Activated B cell treated with CpG ODN at 0.5 μM for 24 hours (primary cell): ENCODE measurements at regions not wholly inside any gene's neighbourhood (a gene's known extent, or its start where the extent isn't known, plus 50 kb on each side); places are given as distances from the start of the nearest gene placed in this dataset.

Experiments
- ATAC-seq: fragments of 200-7000 bp; cut with Tn5 transposase; one replicate; pipeline ENCODE4 v1.10.0; 2021; ENCODE audit warnings: low read depth, mild to moderate bottlenecking, moderate library complexity
- CTCF ChIA-PET: fragments of 350-600 bp; sonication (Branson Sonifier 250); formaldehyde crosslinking; loops from one replicate; lab custom pipeline; 2021; ENCODE audit warnings: antibody characterized with exemption; lab: Charles Lee
- POLR2A ChIA-PET: fragments of 350-600 bp; sonication (Branson Sonifier 250); formaldehyde crosslinking; loops from one replicate; lab custom pipeline; 2021; ENCODE audit warnings: antibody characterized with exemption; lab: Charles Lee
- DNase-seq: peaks from one replicate; pipeline ENCODE4 v3.0.0; 2022
- H3K27ac Mint-ChIP-seq: one replicate; pipeline ENCODE4 v1.8.0; 2020; ENCODE audit warnings: mixed read lengths
- H3K27me3 Mint-ChIP-seq: one replicate; pipeline ENCODE4 v1.8.0; 2021; ENCODE audit warnings: mixed read lengths
- H3K36me3 Mint-ChIP-seq: one replicate; pipeline ENCODE4 v1.8.0; 2021; ENCODE audit warnings: low read depth, mixed read lengths
- H3K4me1 Mint-ChIP-seq: one replicate; pipeline ENCODE4 v1.8.0; 2021; ENCODE audit warnings: mixed read lengths
- H3K4me3 Mint-ChIP-seq: one replicate; pipeline ENCODE4 v1.8.0; 2020; ENCODE audit warnings: mild to moderate bottlenecking, mixed read lengths
- H3K9me3 Mint-ChIP-seq: one replicate; pipeline ENCODE4 v1.8.0; 2020; ENCODE audit warnings: mixed read lengths
- intact Hi-C: fragments of 100-400 bp; cut with micrococcal nuclease; formaldehyde crosslinking; loops from one replicate; pipeline ENCODE4 v1.15.1; 2024
- TF ChIP-seq, protein P1 (sequence below): fragments of 200-600 bp; IDR thresholded peaks from one replicate; pipeline ENCODE4 v1.8.0; 2022; ENCODE audit warnings: antibody characterized with exemption, mild to moderate bottlenecking

DNA sequence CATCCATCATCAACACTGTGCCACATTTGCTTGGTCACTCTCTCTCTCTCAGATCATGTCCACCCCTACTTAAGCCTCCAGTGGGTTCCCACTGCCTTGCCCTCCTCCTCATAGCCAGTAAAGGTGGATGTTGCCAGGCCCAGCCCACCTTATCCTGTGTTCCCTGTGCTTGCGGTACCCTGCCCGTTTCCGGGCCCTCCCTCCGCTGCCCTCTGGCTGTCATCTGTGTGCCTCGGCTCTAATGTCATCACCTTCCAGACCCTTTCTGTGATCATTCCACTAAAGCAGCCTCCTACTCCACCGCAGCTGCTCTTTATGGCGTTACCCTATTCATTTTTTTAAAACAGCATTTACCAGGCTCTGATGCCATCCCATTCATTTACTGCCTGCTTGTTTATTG, 305.7 kb upstream of the SKOR2 start:
- Mint-ChIP-seq H3K4me1 (peaks cover 6% of the 10 kb centered on the region), H3K9me3 (no peaks in the 10 kb centered on the region), H3K27me3 (peaks cover 22% of the 10 kb centered on the region), H3K27ac (no peak overlapping the region), H3K36me3 (no peaks in the 10 kb centered on the region), H3K4me3 (no peak overlapping the region)
- intact Hi-C loops, result no loop called here
- ATAC-seq, result no peak
- TF ChIP-seq, protein P1, sequence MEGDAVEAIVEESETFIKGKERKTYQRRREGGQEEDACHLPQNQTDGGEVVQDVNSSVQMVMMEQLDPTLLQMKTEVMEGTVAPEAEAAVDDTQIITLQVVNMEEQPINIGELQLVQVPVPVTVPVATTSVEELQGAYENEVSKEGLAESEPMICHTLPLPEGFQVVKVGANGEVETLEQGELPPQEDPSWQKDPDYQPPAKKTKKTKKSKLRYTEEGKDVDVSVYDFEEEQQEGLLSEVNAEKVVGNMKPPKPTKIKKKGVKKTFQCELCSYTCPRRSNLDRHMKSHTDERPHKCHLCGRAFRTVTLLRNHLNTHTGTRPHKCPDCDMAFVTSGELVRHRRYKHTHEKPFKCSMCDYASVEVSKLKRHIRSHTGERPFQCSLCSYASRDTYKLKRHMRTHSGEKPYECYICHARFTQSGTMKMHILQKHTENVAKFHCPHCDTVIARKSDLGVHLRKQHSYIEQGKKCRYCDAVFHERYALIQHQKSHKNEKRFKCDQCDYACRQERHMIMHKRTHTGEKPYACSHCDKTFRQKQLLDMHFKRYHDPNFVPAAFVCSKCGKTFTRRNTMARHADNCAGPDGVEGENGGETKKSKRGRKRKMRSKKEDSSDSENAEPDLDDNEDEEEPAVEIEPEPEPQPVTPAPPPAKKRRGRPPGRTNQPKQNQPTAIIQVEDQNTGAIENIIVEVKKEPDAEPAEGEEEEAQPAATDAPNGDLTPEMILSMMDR, result no peak
- ChIA-PET CTCF (no interaction called here), POLR2A (no interaction called here)
- no peak for DNase-seq

DNA sequence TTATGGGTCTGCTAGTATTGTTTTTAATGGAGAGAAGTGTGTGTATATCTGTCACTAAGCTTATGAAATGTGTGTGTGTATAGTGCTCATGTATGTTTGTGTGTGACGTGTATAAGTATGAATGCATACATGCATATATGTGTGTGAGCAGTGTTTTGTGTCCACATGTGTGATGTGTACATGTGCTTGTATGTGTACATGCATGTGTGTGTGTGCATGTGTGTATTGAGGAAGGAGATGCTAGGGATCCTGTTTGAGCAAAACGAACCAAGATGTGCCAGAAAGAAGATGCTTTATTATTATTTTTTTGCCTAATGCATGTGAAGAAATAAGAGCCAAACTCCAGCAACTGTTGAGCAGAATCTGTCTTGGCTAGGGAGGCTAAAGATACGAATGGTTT, 301.3 kb upstream of the SKOR2 start:
- intact Hi-C loops, result no loop called here
- H3K27ac Mint-ChIP-seq, result no peak overlapping the region
- no peak for DNase-seq
- ATAC-seq, result no peak
- POLR2A ChIA-PET, result no interaction called here
- peaks cover under 1% of the 10 kb centered on the region for H3K4me1 Mint-ChIP-seq
- TF ChIP-seq, protein P1, result no peak
- peaks cover 2% of the 10 kb centered on the region for H3K27me3 Mint-ChIP-seq
- CTCF ChIA-PET, result interaction anchor here (1.1 kb wide), 1 partner anchor 196 kb away, joined by 3 read pairs; no protein-coding TSS in a partner anchor
- no peaks in the 10 kb centered on the region for H3K36me3 Mint-ChIP-seq
- H3K4me3 Mint-ChIP-seq, result no peak overlapping the region
- no peaks in the 10 kb centered on the region for H3K9me3 Mint-ChIP-seq

DNA sequence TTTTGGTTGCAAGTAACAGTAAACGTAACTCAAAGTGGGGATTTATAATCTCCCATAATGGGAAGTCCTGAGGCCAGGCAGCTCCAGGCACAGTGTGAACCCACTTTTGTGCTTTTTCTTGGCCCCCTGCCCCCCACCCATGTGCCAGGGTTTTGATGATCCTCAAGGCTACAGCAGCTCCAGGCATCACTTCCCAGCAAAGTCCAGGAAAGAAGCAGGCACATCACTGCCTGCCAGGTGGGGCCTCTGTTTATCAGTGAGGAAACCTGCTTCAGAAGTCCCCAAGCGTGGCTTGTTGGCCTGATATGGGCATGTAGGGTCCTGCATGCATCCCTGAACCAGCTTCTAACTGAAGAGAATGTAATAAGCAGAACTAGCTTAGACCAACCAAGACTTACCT, 299.2 kb upstream of the SKOR2 start:
- Mint-ChIP-seq H3K27ac (no peak overlapping the region), H3K4me3 (no peak overlapping the region), H3K4me1 (no peaks in the 10 kb centered on the region), H3K9me3 (no peaks in the 10 kb centered on the region), H3K36me3 (no peaks in the 10 kb centered on the region), H3K27me3 (peaks cover 9% of the 10 kb centered on the region)
- ChIA-PET POLR2A (no interaction called here), CTCF (no interaction called here)
- intact Hi-C loops, result no loop called here
- TF ChIP-seq, protein P1, result no peak
- DNase-seq (no peak), ATAC-seq (no peak)

DNA sequence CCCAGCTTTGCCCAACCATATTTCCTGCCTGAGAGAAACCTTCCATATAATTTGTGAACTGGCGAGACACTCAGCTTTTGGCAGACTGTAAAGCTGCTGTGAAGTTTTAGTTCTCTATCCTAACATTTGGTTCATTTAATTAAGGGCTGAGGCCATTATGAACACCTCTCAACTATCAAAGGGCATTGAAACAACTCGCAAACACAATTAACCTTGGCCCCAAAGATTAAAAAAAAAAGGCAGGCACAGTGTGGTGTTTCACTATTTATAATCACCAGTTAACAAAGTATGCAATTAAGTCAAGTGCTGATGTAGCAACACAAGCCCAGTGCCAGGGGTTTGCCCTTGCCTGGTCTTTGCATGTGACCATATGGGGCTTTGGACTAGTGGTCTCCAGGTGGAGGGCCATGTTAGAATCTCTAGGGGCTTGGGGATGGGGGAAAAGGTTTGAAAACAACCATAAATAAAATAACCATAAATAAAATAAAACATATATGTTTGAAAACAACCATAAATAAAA, 297.6 kb upstream of the SKOR2 start:
- ATAC-seq, result no peak
- H3K27me3 Mint-ChIP-seq, result peaks cover 19% of the 10 kb centered on the region
- CTCF ChIA-PET, result no interaction called here
- H3K27ac Mint-ChIP-seq, result no peak overlapping the region
- POLR2A ChIA-PET, result no interaction called here
- TF ChIP-seq, protein P1, result no peak
- no peak for DNase-seq
- H3K9me3 Mint-ChIP-seq, result no peaks in the 10 kb centered on the region
- intact Hi-C loops, result no loop called here
- no peaks in the 10 kb centered on the region for H3K4me1 Mint-ChIP-seq
- H3K36me3 Mint-ChIP-seq, result no peaks in the 10 kb centered on the region
- H3K4me3 Mint-ChIP-seq, result no peak overlapping the region

DNA sequence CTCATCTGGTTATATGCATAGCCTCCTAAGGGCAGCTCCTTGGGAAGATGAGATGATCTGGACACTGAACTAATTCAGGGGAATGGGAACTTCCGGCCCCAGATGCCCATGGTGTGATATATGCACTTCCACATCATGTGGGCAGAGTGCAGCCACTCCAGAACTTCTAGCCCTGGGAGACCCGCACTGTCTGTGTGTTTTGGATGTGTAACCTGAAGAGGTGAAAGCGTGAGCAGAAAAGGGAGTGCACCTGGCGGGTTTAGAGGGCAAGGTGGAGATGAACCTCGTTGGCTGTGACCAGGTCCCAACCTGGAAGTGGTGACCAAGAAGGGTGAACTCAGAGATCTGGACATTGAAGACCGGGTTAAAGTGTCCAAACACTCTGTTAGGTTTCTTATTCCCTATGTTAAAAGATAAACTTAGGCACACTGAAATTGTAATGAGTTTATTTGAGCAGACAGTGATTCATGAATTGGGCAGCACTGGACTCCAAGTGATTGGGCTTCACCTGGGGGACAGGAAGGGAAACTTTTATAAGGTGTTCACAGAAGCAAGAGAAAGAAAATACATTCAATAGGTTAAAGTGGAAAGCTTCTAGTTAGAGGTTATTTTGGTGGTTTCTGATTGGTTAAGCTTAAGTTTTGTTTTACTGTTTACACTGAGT, 296.2 kb upstream of the SKOR2 start:
- H3K36me3 Mint-ChIP-seq, result no peaks in the 10 kb centered on the region

More for the DNA sequence above, 296.2 kb upstream of the SKOR2 start:
- CTCF ChIA-PET, result interaction anchor here (0.9 kb wide), 1 partner anchor 19 kb away, joined by 3 read pairs; no protein-coding TSS in a partner anchor
- Mint-ChIP-seq H3K9me3 (no peaks in the 10 kb centered on the region), H3K4me1 (no peaks in the 10 kb centered on the region), H3K27ac (no peak overlapping the region), H3K4me3 (no peak overlapping the region), H3K27me3 (peaks cover 23% of the 10 kb centered on the region)
- ATAC-seq, result no peak
- intact Hi-C loops, result no loop called here
- POLR2A ChIA-PET, result no interaction called here
- TF ChIP-seq, protein P1, result no peak
- no peak for DNase-seq
